RWPE2 (cell line): ENCODE measurements at regions not wholly inside any gene's neighbourhood (a gene's known extent, or its start where the extent isn't known, plus 50 kb on each side); places are given as distances from the start of the nearest gene placed in this dataset.

ENCODE experiments used
- ATAC-seq: fragments of 200-7000 bp; cut with Tn5 transposase; 3 replicates; pipeline ENCODE4 v1.9.1; 2021; ENCODE audit warnings: low read depth
- DNase-seq: peaks from one replicate; pipeline ENCODE4 v3.0.0-alpha.2; 2020; ENCODE audit warnings: low spot score
- H3K27ac ChIP-seq: fragments of 450-650 bp; 2 replicates; pipeline ENCODE4 v1.5.1; 2017; ENCODE audit warnings: mild to moderate bottlenecking; ENCODE audit not compliant: poor library complexity, severe bottlenecking
- H3K27me3 ChIP-seq: fragments of 250-450 bp; sonication (Bioruptor Pico); 2 replicates; pipeline ENCODE4 v1.5.1; 2021; ENCODE audit warnings: mild to moderate bottlenecking, moderate library complexity; ENCODE audit not compliant: insufficient read depth, poor library complexity, severe bottlenecking
- H3K36me3 ChIP-seq: fragments of 250-450 bp; sonication (Bioruptor Pico); 2 replicates; pipeline ENCODE4 v1.5.1; 2020; ENCODE audit warnings: low read depth, mild to moderate bottlenecking, moderate library complexity
- H3K4me1 ChIP-seq: fragments of 250-450 bp; sonication (Bioruptor Pico); 2 replicates; pipeline ENCODE4 v1.5.1; 2021; ENCODE audit warnings: mild to moderate bottlenecking, moderate library complexity; ENCODE audit not compliant: insufficient read depth, poor library complexity, severe bottlenecking
- H3K4me3 ChIP-seq: fragments of 250-450 bp; sonication (Bioruptor Pico); 2 replicates; pipeline ENCODE4 v1.5.1; 2021; ENCODE audit warnings: mild to moderate bottlenecking, moderate library complexity; ENCODE audit not compliant: severe bottlenecking
- H3K9me3 ChIP-seq: fragments of 250-450 bp; sonication (Bioruptor Pico); 2 replicates; pipeline ENCODE4 v1.5.1; 2021; ENCODE audit warnings: mild to moderate bottlenecking, moderate library complexity; ENCODE audit not compliant: severe bottlenecking
- CTCF ChIP-seq: fragments of 450-650 bp; IDR thresholded peaks from one replicate; pipeline ENCODE4 v1.5.1; 2017; ENCODE audit warnings: mild to moderate bottlenecking, moderate library complexity; ENCODE audit not compliant: poor library complexity, severe bottlenecking

- ATAC-seq (no peak), DNase-seq (no peak)
These were observed 597.0 kb downstream of the IQCM start for GRCh38 chr4:149218672-149219071.

GRCh38 chr4:149214301-149214700 lies 601.3 kb downstream of the IQCM start:
- no peaks in the 10 kb centered on the region for H3K36me3 ChIP-seq

More at GRCh38 chr4:149218672-149219071, 597.0 kb downstream of the IQCM start:
- Histone ChIP-seq H3K9me3 (no peaks in the 10 kb centered on the region), H3K4me1 (no peaks in the 10 kb centered on the region), H3K27ac (no peak overlapping the region), H3K36me3 (no peaks in the 10 kb centered on the region), H3K4me3 (no peak overlapping the region), H3K27me3 (no peaks in the 10 kb centered on the region)
- TF ChIP-seq CTCF: no peak

GRCh38 chr4:149211876-149212275 lies 603.8 kb downstream of the IQCM start:
- Histone ChIP-seq H3K9me3 (no peaks in the 10 kb centered on the region), H3K4me3 (no peak overlapping the region), H3K36me3 (no peaks in the 10 kb centered on the region), H3K4me1 (no peaks in the 10 kb centered on the region), H3K27ac (no peak overlapping the region), H3K27me3 (no peaks in the 10 kb centered on the region)
- TF ChIP-seq CTCF: no peak
- DNase-seq (no peak), ATAC-seq (no peak)

More at GRCh38 chr4:149214301-149214700, 601.3 kb downstream of the IQCM start:
- no peaks in the 10 kb centered on the region for H3K27me3 ChIP-seq
- ATAC-seq (no peak), DNase-seq (no peak)
- no peak for TF ChIP-seq CTCF
- H3K4me1 ChIP-seq: no peaks in the 10 kb centered on the region
- no peaks in the 10 kb centered on the region for H3K9me3 ChIP-seq
- no peak overlapping the region for H3K4me3 ChIP-seq
- H3K27ac ChIP-seq: no peak overlapping the region

- DNase-seq (no peak), ATAC-seq (no peak)
These were observed 612.2 kb downstream of the IQCM start for GRCh38 chr4:149203256-149204001.

More at GRCh38 chr4:149203256-149204001, 612.2 kb downstream of the IQCM start:
- Histone ChIP-seq H3K9me3 (no peaks in the 10 kb centered on the region), H3K27me3 (no peaks in the 10 kb centered on the region), H3K4me1 (no peaks in the 10 kb centered on the region), H3K36me3 (no peaks in the 10 kb centered on the region), H3K27ac (no peak overlapping the region), H3K4me3 (no peak overlapping the region)
- no peak for TF ChIP-seq CTCF
